ENCODE measurements at regions not wholly inside any gene's neighbourhood (a gene's known extent, or its start where the extent isn't known, plus 50 kb on each side); places are given as distances from the start of the nearest gene placed in this dataset.

GRCh38 chr18:42641996-42642395 is 473.5 kb downstream of the RIT2 start:
- Histone ChIP-seq H3K9me1 (ENCODE audit: control insufficient read depth, extremely low read depth, insufficient read depth, low read length) (no peaks in the 10 kb centered on the region), H3K4me3 (ENCODE audit: control insufficient read depth in 2 of 3, extremely low read depth in 1 of 3, insufficient read depth in 2 of 3, low read depth in 1 of 3, low read length in 3 of 3) (no peak overlapping the region), H3K27me3 (ENCODE audit: control insufficient read depth, extremely low read depth, insufficient read depth, low read length) (no peaks in the 10 kb centered on the region), H3K79me2 (ENCODE audit: control insufficient read depth, insufficient read depth, low read length) (no peaks in the 10 kb centered on the region), H3K27ac (ENCODE audit: control insufficient read depth, insufficient read depth, low read length) (no peak overlapping the region), H4K20me1 (ENCODE audit: control insufficient read depth, extremely low read depth, insufficient read depth, low read length) (no peaks in the 10 kb centered on the region), H3K36me3 (ENCODE audit: control insufficient read depth in 2 of 2, extremely low read depth in 1 of 2, insufficient read depth in 2 of 2, low read length in 2 of 2) (no peaks in the 10 kb centered on the region), H3K4me1 (ENCODE audit: control insufficient read depth, extremely low read depth, insufficient read depth, low read length) (no peaks in the 10 kb centered on the region), H3K9me3 (ENCODE audit: control insufficient read depth, low read depth, low read length) (no peaks in the 10 kb centered on the region), H3K9ac (ENCODE audit: control insufficient read depth, extremely low read depth, insufficient read depth, low read length) (no peak overlapping the region), H3K4me2 (ENCODE audit: control insufficient read depth, extremely low read depth, insufficient read depth, low read depth, low read length) (no peak overlapping the region), H2AFZ (ENCODE audit: control insufficient read depth, low read length) (no peak overlapping the region)
- FAIRE-seq (no peak), DNase-seq (ENCODE audit: low read depth, low spot score) (no peak)
- no peak for TF ChIP-seq EZH2 (IDR thresholded peaks at IDR 0.05; ENCODE audit: low read length)
- TF ChIP-seq CTCF (optimal IDR thresholded peaks at IDR 0.05 in 1 of 3, IDR thresholded peaks at IDR 0.05 in 1 of 3, conservative IDR thresholded peaks at IDR 0.05 in 1 of 3; ENCODE audit: extremely low read depth in 1 of 3, insufficient read depth in 2 of 3, low read length in 3 of 3), result no peak
- dilution Hi-C loops (cut with MboI; ENCODE audit: extremely low pct_ligation_motif_present, low sequenced_read_pairs), result no loop called here

GRCh38 chr18:42644729-42645131 is 470.8 kb downstream of the RIT2 start:
- Histone ChIP-seq H3K79me2 (ENCODE audit: control insufficient read depth, insufficient read depth, low read length) (no peaks in the 10 kb centered on the region), H3K4me1 (ENCODE audit: control insufficient read depth, extremely low read depth, insufficient read depth, low read length) (no peaks in the 10 kb centered on the region), H4K20me1 (ENCODE audit: control insufficient read depth, extremely low read depth, insufficient read depth, low read length) (no peaks in the 10 kb centered on the region), H3K36me3 (ENCODE audit: control insufficient read depth in 2 of 2, extremely low read depth in 1 of 2, insufficient read depth in 2 of 2, low read length in 2 of 2) (no peaks in the 10 kb centered on the region), H3K4me3 (ENCODE audit: control insufficient read depth in 2 of 3, extremely low read depth in 1 of 3, insufficient read depth in 2 of 3, low read depth in 1 of 3, low read length in 3 of 3) (no peak overlapping the region), H3K27ac (ENCODE audit: control insufficient read depth, insufficient read depth, low read length) (no peak overlapping the region), H3K9ac (ENCODE audit: control insufficient read depth, extremely low read depth, insufficient read depth, low read length) (no peak overlapping the region), H3K4me2 (ENCODE audit: control insufficient read depth, extremely low read depth, insufficient read depth, low read depth, low read length) (no peak overlapping the region), H2AFZ (ENCODE audit: control insufficient read depth, low read length) (no peak overlapping the region), H3K9me3 (ENCODE audit: control insufficient read depth, low read depth, low read length) (no peaks in the 10 kb centered on the region), H3K9me1 (ENCODE audit: control insufficient read depth, extremely low read depth, insufficient read depth, low read length) (no peaks in the 10 kb centered on the region), H3K27me3 (ENCODE audit: control insufficient read depth, extremely low read depth, insufficient read depth, low read length) (no peaks in the 10 kb centered on the region)
- TF ChIP-seq EZH2 (IDR thresholded peaks at IDR 0.05; ENCODE audit: low read length) (no peak), CTCF (optimal IDR thresholded peaks at IDR 0.05 in 1 of 3, IDR thresholded peaks at IDR 0.05 in 1 of 3, conservative IDR thresholded peaks at IDR 0.05 in 1 of 3; ENCODE audit: extremely low read depth in 1 of 3, insufficient read depth in 2 of 3, low read length in 3 of 3) (no peak)
- DNase-seq (ENCODE audit: low read depth, low spot score) (no peak), FAIRE-seq (no peak)
- dilution Hi-C loops (cut with MboI; ENCODE audit: extremely low pct_ligation_motif_present, low sequenced_read_pairs), result no loop called here
